ENCODE measurements at regions not wholly inside any gene's neighbourhood (a gene's known extent, or its start where the extent isn't known, plus 50 kb on each side); places are given as distances from the start of the nearest gene placed in this dataset.
"Not testable (repeated sequence)": the region's sequence is repeated elsewhere in the genome, so short reads cannot be mapped to it uniquely, and the experiment has no call there.

- H3K27me3 ChIP-seq (ENCODE audit: control insufficient read depth in 2 of 2, insufficient read depth in 2 of 2, low read length in 2 of 2); H3K36me3 ChIP-seq (ENCODE audit: control insufficient read depth, insufficient read depth, low read length); H3K79me2 ChIP-seq (ENCODE audit: control insufficient read depth, insufficient read depth, low read length); BruUV-seq (replicated peaks); H3K4me1 ChIP-seq (replicated peaks in 1 of 2; ENCODE audit: control insufficient read depth in 2 of 2, insufficient read depth in 2 of 2, low read length in 2 of 2); in situ Hi-C loops (cut with MboI); H3K9me1 ChIP-seq (ENCODE audit: control insufficient read depth, insufficient read depth, low read length); H3K27ac ChIP-seq (ENCODE audit: extremely low read depth, low read depth, low read length); FAIRE-seq; POLR2A ChIA-PET; intact Hi-C loops (cut with micrococcal nuclease); H2AFZ ChIP-seq (ENCODE audit: low read depth, low read length); H3K4me2 ChIP-seq (ENCODE audit: insufficient read depth, low read length); H4K20me1 ChIP-seq (replicated peaks; ENCODE audit: control insufficient read depth, insufficient read depth, low read length); H3K9me3 ChIP-seq (replicated peaks; ENCODE audit: control insufficient read depth, insufficient read depth, low read depth, low read length); CTCF ChIA-PET (ENCODE audit: low intra/inter-chr PET ratio): not testable (repeated sequence)
- 0 out of 2 replicates have a peak overlapping the region, but pooled peaks have one; percentile 16 for H3K4me3 ChIP-seq
- WGBS (ENCODE audit: insufficient coverage, low coverage, missing lambda C conversion rate) = 13% methylated on average over 8 of the region's 8 CpGs
- ATAC-seq (peak; percentile 23; the same call in 1 of the 3 replicates), DNase-seq (ENCODE audit: extremely low read depth in 1 of 4, low spot score in 3 of 4) (peak in 1 of 4 experiments; percentile 56)
- TF ChIP-seq ARID4B (CRISPR knock-in tag; IDR thresholded peaks at IDR 0.05) (0 out of 2 replicates have a peak, but pooled peaks have one; percentile 15), NFYB (IDR thresholded peaks at IDR 0.05; ENCODE audit: extremely low read depth, insufficient read length) (peak; percentile 5), KDM5B (IDR thresholded peaks at IDR 0.05; ENCODE audit: insufficient replicate concordance, low read depth, low read length) (peak; percentile 80)
- 0 out of 4 replicates have a peak overlapping the region, but pooled peaks of 1 of the 2 experiments have one; percentile 22 for H3K9ac ChIP-seq (ENCODE audit: insufficient read depth in 1 of 2, low read depth in 2 of 2, low read length in 2 of 2)
Observed at GRCh38 chr5:19288311-19288710, 699.7 kb downstream of the CDH18 start.
